Mucosa of gallbladder (tissue), 1 donor: ENCODE measurements at regions not wholly inside any gene's neighbourhood (a gene's known extent, or its start where the extent isn't known, plus 50 kb on each side); places are given as distances from the start of the nearest gene placed in this dataset.

Experiments used
- DNase-seq: peaks from one replicate; pipeline ENCODE4 v3.0.0-alpha.2; 2020; ENCODE audit warnings: low spot score
- donor health status: DM: no; HTN: no; CAD: no.

- no peak for DNase-seq
Measured at GRCh38 chr12:45627407-45628069, 102.0 kb upstream of the ARID2 start.

- DNase-seq, result no peak
Measured at GRCh38 chr12:45629292-45629691, 100.2 kb upstream of the ARID2 start.

GRCh38 chr12:45633733-45634132, 95.8 kb upstream of the ARID2 start:
- DNase-seq, result no peak

GRCh38 chr12:45634273-45634917, 95.1 kb upstream of the ARID2 start:
- DNase-seq, result no peak

GRCh38 chr12:45637242-45637641, 92.3 kb upstream of the ARID2 start:
- DNase-seq, result no peak

GRCh38 chr12:45637706-45638105, 91.8 kb upstream of the ARID2 start:
- no peak for DNase-seq

- DNase-seq, result no peak
Measured at GRCh38 chr12:45638386-45638785, 91.1 kb upstream of the ARID2 start.

GRCh38 chr12:45644541-45644940, 85.0 kb upstream of the ARID2 start:
- DNase-seq, result no peak

- DNase-seq, result no peak
Measured at GRCh38 chr12:45646851-45647581, 82.5 kb upstream of the ARID2 start.

GRCh38 chr12:45648070-45648469, 81.4 kb upstream of the ARID2 start:
- peak; percentile 71 for DNase-seq

- DNase-seq, result no peak
Measured at GRCh38 chr12:45651029-45651428, 78.5 kb upstream of the ARID2 start.

GRCh38 chr12:45654002-45654665, 75.4 kb upstream of the ARID2 start:
- no peak for DNase-seq

GRCh38 chr12:45655186-45655585, 74.3 kb upstream of the ARID2 start:
- DNase-seq, result peak; percentile 20

- DNase-seq, result no peak
Measured at GRCh38 chr12:45655743-45656142, 73.8 kb upstream of the ARID2 start.

- no peak for DNase-seq
Measured at GRCh38 chr12:45658020-45658419, 71.5 kb upstream of the ARID2 start.

GRCh38 chr12:45660330-45660729, 69.2 kb upstream of the ARID2 start:
- no peak for DNase-seq

GRCh38 chr12:45663455-45663854, 66.1 kb upstream of the ARID2 start:
- DNase-seq, result no peak

GRCh38 chr12:45665941-45666340, 63.6 kb upstream of the ARID2 start:
- no peak for DNase-seq

- no peak for DNase-seq
Measured at GRCh38 chr12:45666396-45666795, 63.1 kb upstream of the ARID2 start.

- DNase-seq, result no peak
Measured at GRCh38 chr12:45666816-45667215, 62.7 kb upstream of the ARID2 start.

GRCh38 chr12:45667761-45668160, 61.7 kb upstream of the ARID2 start:
- DNase-seq, result no peak

GRCh38 chr12:45668641-45669040, 60.9 kb upstream of the ARID2 start:
- DNase-seq, result no peak

- DNase-seq, result no peak
Measured at GRCh38 chr12:45669093-45669492, 60.4 kb upstream of the ARID2 start.
